ENCODE measurements at regions not wholly inside any gene's neighbourhood (a gene's known extent, or its start where the extent isn't known, plus 50 kb on each side); places are given as distances from the start of the nearest gene placed in this dataset.
"Not testable (repeated sequence)": the region's sequence is repeated elsewhere in the genome, so short reads cannot be mapped to it uniquely, and the experiment has no call there.

DNA sequence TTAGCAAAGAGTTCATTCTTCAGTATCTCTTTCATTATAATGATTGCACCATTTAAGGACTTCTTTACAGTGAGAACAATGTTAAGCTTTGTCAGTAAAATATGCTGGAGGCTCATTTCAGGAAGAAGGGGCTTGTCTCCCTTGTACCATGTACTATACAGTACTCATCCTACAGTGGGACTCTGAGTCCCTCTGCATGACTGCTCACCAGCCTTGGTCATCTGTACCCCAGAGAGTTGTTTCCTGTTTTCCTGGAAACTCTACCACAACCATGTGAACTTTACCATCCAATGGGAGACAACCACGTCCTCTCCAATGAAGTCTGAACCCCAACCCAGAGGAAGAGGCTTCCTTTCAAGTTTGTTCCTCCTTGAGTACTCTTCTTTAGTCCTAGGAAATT is 1171.1 kb upstream of the CRIM1 start:
- no peak overlapping the region for H3K27ac ChIP-seq (ENCODE audit: low read depth in 1 of 2, low read length in 2 of 2)
- H3K9me3 Mint-ChIP-seq, result peaks cover 6% of the 10 kb centered on the region
- H3K4me1 Mint-ChIP-seq (ENCODE audit: low read depth), result no peaks in the 10 kb centered on the region
- no peaks in the 10 kb centered on the region for H3K36me3 Mint-ChIP-seq (ENCODE audit: low read depth)
- no peak overlapping the region for H3K4me3 Mint-ChIP-seq
- H3K36me3 ChIP-seq (ENCODE audit: insufficient read depth, low read length), result no peaks in the 10 kb centered on the region
- ChIA-PET CTCF (no interaction called here), POLR2A (no interaction called here)
- H3K4me3 ChIP-seq (ENCODE audit: low read length), result no peak overlapping the region
- H3K9me3 ChIP-seq (ENCODE audit: control insufficient read depth in 1 of 2, insufficient read depth in 1 of 2, low read length in 2 of 2), result no peaks in the 10 kb centered on the region
- intact Hi-C loops (cut with DNase I, micrococcal nuclease), result no loop called here
- no peaks in the 10 kb centered on the region for H3K4me1 ChIP-seq (ENCODE audit: insufficient read depth, low read length)
- no peak overlapping the region for H3K27ac Mint-ChIP-seq
- no peak for DNase-seq
- TF ChIP-seq, protein P1, sequence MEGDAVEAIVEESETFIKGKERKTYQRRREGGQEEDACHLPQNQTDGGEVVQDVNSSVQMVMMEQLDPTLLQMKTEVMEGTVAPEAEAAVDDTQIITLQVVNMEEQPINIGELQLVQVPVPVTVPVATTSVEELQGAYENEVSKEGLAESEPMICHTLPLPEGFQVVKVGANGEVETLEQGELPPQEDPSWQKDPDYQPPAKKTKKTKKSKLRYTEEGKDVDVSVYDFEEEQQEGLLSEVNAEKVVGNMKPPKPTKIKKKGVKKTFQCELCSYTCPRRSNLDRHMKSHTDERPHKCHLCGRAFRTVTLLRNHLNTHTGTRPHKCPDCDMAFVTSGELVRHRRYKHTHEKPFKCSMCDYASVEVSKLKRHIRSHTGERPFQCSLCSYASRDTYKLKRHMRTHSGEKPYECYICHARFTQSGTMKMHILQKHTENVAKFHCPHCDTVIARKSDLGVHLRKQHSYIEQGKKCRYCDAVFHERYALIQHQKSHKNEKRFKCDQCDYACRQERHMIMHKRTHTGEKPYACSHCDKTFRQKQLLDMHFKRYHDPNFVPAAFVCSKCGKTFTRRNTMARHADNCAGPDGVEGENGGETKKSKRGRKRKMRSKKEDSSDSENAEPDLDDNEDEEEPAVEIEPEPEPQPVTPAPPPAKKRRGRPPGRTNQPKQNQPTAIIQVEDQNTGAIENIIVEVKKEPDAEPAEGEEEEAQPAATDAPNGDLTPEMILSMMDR (IDR thresholded peaks at IDR 0.05), result no peak
- no peaks in the 10 kb centered on the region for H3K27me3 Mint-ChIP-seq
- H3K27me3 ChIP-seq (ENCODE audit: control insufficient read depth in 1 of 2, insufficient read depth in 2 of 2, low read length in 2 of 2), result no peaks in the 10 kb centered on the region
- no peak for ATAC-seq (ENCODE audit: poor library complexity)

- H3K36me3 Mint-ChIP-seq (ENCODE audit: low read depth); H3K4me3 ChIP-seq (ENCODE audit: low read length); H3K27me3 ChIP-seq (ENCODE audit: control insufficient read depth in 1 of 2, insufficient read depth in 2 of 2, low read length in 2 of 2); H3K9me3 ChIP-seq (ENCODE audit: control insufficient read depth in 1 of 2, insufficient read depth in 1 of 2, low read length in 2 of 2); H3K4me1 Mint-ChIP-seq (ENCODE audit: low read depth); H3K4me1 ChIP-seq (ENCODE audit: insufficient read depth, low read length); H3K27ac Mint-ChIP-seq; ATAC-seq (ENCODE audit: poor library complexity); DNase-seq; POLR2A ChIA-PET; intact Hi-C loops (cut with DNase I, micrococcal nuclease); H3K27me3 Mint-ChIP-seq; H3K4me3 Mint-ChIP-seq; H3K27ac ChIP-seq (ENCODE audit: low read depth in 1 of 2, low read length in 2 of 2); CTCF ChIA-PET; H3K9me3 Mint-ChIP-seq; H3K36me3 ChIP-seq (ENCODE audit: insufficient read depth, low read length): not testable (repeated sequence)
Observed at GRCh38 chr2:35176726-35177125, 1178.9 kb upstream of the CRIM1 start.

- intact Hi-C loops (cut with DNase I, micrococcal nuclease), result no loop called here
- Mint-ChIP-seq H3K4me3 (no peak overlapping the region), H3K36me3 (ENCODE audit: low read depth) (no peaks in the 10 kb centered on the region), H3K4me1 (ENCODE audit: low read depth) (no peaks in the 10 kb centered on the region), H3K27me3 (no peaks in the 10 kb centered on the region), H3K27ac (no peak overlapping the region), H3K9me3 (no peaks in the 10 kb centered on the region)
- no peaks in the 10 kb centered on the region for H3K4me1 ChIP-seq (ENCODE audit: insufficient read depth, low read length)
- no peaks in the 10 kb centered on the region for H3K36me3 ChIP-seq (ENCODE audit: insufficient read depth, low read length)
- H3K4me3 ChIP-seq (ENCODE audit: low read length), result no peak overlapping the region
- TF ChIP-seq, protein P1 (IDR thresholded peaks at IDR 0.05), result no peak
- no peak overlapping the region for H3K27ac ChIP-seq (ENCODE audit: low read depth in 1 of 2, low read length in 2 of 2)
- POLR2A ChIA-PET, result no interaction called here
- CTCF ChIA-PET, result no interaction called here
- DNase-seq (no peak), ATAC-seq (ENCODE audit: poor library complexity) (no peak)
- H3K27me3 ChIP-seq (ENCODE audit: control insufficient read depth in 1 of 2, insufficient read depth in 2 of 2, low read length in 2 of 2), result no peaks in the 10 kb centered on the region
- no peaks in the 10 kb centered on the region for H3K9me3 ChIP-seq (ENCODE audit: control insufficient read depth in 1 of 2, insufficient read depth in 1 of 2, low read length in 2 of 2)
Observed at GRCh38 chr2:35174845-35175244, 1180.7 kb upstream of the CRIM1 start.

GRCh38 chr2:35172687-35173086 is 1182.9 kb upstream of the CRIM1 start:
- ATAC-seq (ENCODE audit: poor library complexity), result no peak
- Histone ChIP-seq H3K36me3 (ENCODE audit: insufficient read depth, low read length) (no peaks in the 10 kb centered on the region), H3K9me3 (ENCODE audit: control insufficient read depth in 1 of 2, insufficient read depth in 1 of 2, low read length in 2 of 2) (no peaks in the 10 kb centered on the region), H3K4me1 (ENCODE audit: insufficient read depth, low read length) (no peaks in the 10 kb centered on the region), H3K4me3 (ENCODE audit: low read length) (no peak overlapping the region), H3K27ac (ENCODE audit: low read depth in 1 of 2, low read length in 2 of 2) (no peak overlapping the region), H3K27me3 (ENCODE audit: control insufficient read depth in 1 of 2, insufficient read depth in 2 of 2, low read length in 2 of 2) (no peaks in the 10 kb centered on the region)
- ChIA-PET CTCF (no interaction called here), POLR2A (no interaction called here)
- intact Hi-C loops (cut with DNase I, micrococcal nuclease), result no loop called here
- Mint-ChIP-seq H3K27ac (no peak overlapping the region), H3K9me3 (no peaks in the 10 kb centered on the region), H3K4me1 (ENCODE audit: low read depth) (no peaks in the 10 kb centered on the region), H3K4me3 (no peak overlapping the region), H3K36me3 (ENCODE audit: low read depth) (no peaks in the 10 kb centered on the region), H3K27me3 (no peaks in the 10 kb centered on the region)
- TF ChIP-seq, protein P1 (IDR thresholded peaks at IDR 0.05), result no peak
- no peak for DNase-seq

Measured in CD4-positive, alpha-beta T cell (primary cell).